NCI-H345 treated with DMSO at 0.1 percent for 48 hours (cell line): ENCODE measurements at regions not wholly inside any gene's neighbourhood (a gene's known extent, or its start where the extent isn't known, plus 50 kb on each side); places are given as distances from the start of the nearest gene placed in this dataset.
"Not testable (repeated sequence)": the region's sequence is repeated elsewhere in the genome, so short reads cannot be mapped to it uniquely, and the experiment has no call there.

ENCODE experiments used
- DNase-seq: peaks from one replicate; lab custom pipeline; 2025; ENCODE audit not compliant: unreplicated experiment; lab: John Stamatoyannopoulos, UW

GRCh38 chr4:159780196-159780922 is 677.5 kb downstream of the RAPGEF2 start:
- no peak for DNase-seq

GRCh38 chr4:159787901-159788300 is 685.0 kb downstream of the RAPGEF2 start:
- no peak for DNase-seq

GRCh38 chr4:159791334-159791733 is 688.5 kb downstream of the RAPGEF2 start:
- DNase-seq, result no peak

GRCh38 chr4:159804592-159804991 is 701.7 kb downstream of the RAPGEF2 start:
- not testable (repeated sequence) for DNase-seq

GRCh38 chr4:159823743-159824142 is 720.9 kb downstream of the RAPGEF2 start:
- no peak for DNase-seq

GRCh38 chr4:159828687-159829086 is 725.8 kb downstream of the RAPGEF2 start:
- no peak for DNase-seq

- no peak for DNase-seq
Measured at GRCh38 chr4:159829184-159829583, 726.3 kb downstream of the RAPGEF2 start.

GRCh38 chr4:159837071-159837470 is 734.2 kb downstream of the RAPGEF2 start:
- DNase-seq, result no peak

- DNase-seq, result no peak
Measured at GRCh38 chr4:159855731-159856130, 752.9 kb downstream of the RAPGEF2 start.

- no peak for DNase-seq
Measured at GRCh38 chr4:159856451-159856850, 753.6 kb downstream of the RAPGEF2 start.

GRCh38 chr4:159859656-159860148 is 756.8 kb downstream of the RAPGEF2 start:
- DNase-seq, result no peak

- DNase-seq, result no peak
Measured at GRCh38 chr4:159860945-159861344, 758.1 kb downstream of the RAPGEF2 start.

- DNase-seq, result no peak
Measured at GRCh38 chr4:159864337-159864736, 761.5 kb downstream of the RAPGEF2 start.

GRCh38 chr4:159867673-159868072 is 764.8 kb downstream of the RAPGEF2 start:
- no peak for DNase-seq

- not testable (repeated sequence) for DNase-seq
Measured at GRCh38 chr4:159868936-159869335, 766.1 kb downstream of the RAPGEF2 start.

- no peak for DNase-seq
Measured at GRCh38 chr4:159871141-159871540, 768.3 kb downstream of the RAPGEF2 start.

- DNase-seq, result no peak
Measured at GRCh38 chr4:159881158-159881557, 778.3 kb downstream of the RAPGEF2 start.

GRCh38 chr4:159884989-159885388 is 782.1 kb downstream of the RAPGEF2 start:
- no peak for DNase-seq

GRCh38 chr4:159899596-159899995 is 796.7 kb downstream of the RAPGEF2 start:
- DNase-seq, result no peak

GRCh38 chr4:159900562-159900961 is 797.7 kb downstream of the RAPGEF2 start:
- no peak for DNase-seq

GRCh38 chr4:159902648-159903047 is 799.8 kb downstream of the RAPGEF2 start:
- DNase-seq, result no peak

- no peak for DNase-seq
Measured at GRCh38 chr4:159904906-159905305, 802.0 kb downstream of the RAPGEF2 start.

GRCh38 chr4:159906051-159906450 is 803.2 kb downstream of the RAPGEF2 start:
- no peak for DNase-seq
